Heart left ventricle (tissue), 13 donors: ENCODE measurements at regions not wholly inside any gene's neighbourhood (a gene's known extent, or its start where the extent isn't known, plus 50 kb on each side); places are given as distances from the start of the nearest gene placed in this dataset.

Source experiments
- POLR2A ChIP-seq, 2 donors: fragments of 450-650 bp; IDR thresholded peaks; one replicate each; pipeline ENCODE4 v1.6.1; 2017; ENCODE audit warnings: antibody characterized with exemption in 2 of 2, mild to moderate bottlenecking in 2 of 2, moderate library complexity in 2 of 2
- TF ChIP-seq, protein P1 (sequence below), 12 donors: fragments of 200-600 bp; sonication (generic) in 4 of 12; IDR thresholded peaks; one replicate each; pipeline versions ENCODE4 v1.5.0 to v1.8.0; 2018 to 2022; ENCODE audit warnings: antibody characterized with exemption in 12 of 12, mild to moderate bottlenecking in 5 of 12
- donor health status: ischemic (EF 13 %, LVEDD 7.1; RV severe dilation, severe dysfunction).
- donor health status: DM: no; HTN: yes; CAD: no.
- donor health status: DM: no; HTN: no; CAD: no.
- donor health status: ischemic (EF 25% LVEDD 6.9; RV normal size, moderate dysfunction).
- donor health status: ischemic (EF 25% LVEDD 5.7; RV mildly dilated, moderate dysfunction).
- donor health status: ischemic (EF 35%, LVEDD 5.7; RV mildly dilated, moderate dysfunction).
- donor health status: nonischemic (EF 11% LVEDD 7.7; RV severe dilation, severe dysfunction).
- donor health status: DM: yes; HTN: yes; CAD: no.
- donor health status: PGD.
- donor health status: ischemic (EF 29% LVEDD 5.4; RV normal size, mild dysfunction).
- donor health status: nonischemic (EF 23%, LVEDD 6.1; RV moderate dilation, normal function).

- TF ChIP-seq, protein P1, sequence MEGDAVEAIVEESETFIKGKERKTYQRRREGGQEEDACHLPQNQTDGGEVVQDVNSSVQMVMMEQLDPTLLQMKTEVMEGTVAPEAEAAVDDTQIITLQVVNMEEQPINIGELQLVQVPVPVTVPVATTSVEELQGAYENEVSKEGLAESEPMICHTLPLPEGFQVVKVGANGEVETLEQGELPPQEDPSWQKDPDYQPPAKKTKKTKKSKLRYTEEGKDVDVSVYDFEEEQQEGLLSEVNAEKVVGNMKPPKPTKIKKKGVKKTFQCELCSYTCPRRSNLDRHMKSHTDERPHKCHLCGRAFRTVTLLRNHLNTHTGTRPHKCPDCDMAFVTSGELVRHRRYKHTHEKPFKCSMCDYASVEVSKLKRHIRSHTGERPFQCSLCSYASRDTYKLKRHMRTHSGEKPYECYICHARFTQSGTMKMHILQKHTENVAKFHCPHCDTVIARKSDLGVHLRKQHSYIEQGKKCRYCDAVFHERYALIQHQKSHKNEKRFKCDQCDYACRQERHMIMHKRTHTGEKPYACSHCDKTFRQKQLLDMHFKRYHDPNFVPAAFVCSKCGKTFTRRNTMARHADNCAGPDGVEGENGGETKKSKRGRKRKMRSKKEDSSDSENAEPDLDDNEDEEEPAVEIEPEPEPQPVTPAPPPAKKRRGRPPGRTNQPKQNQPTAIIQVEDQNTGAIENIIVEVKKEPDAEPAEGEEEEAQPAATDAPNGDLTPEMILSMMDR (IDR thresholded peaks at IDR 0.05) = no peak
- no peak for TF ChIP-seq POLR2A (IDR thresholded peaks at IDR 0.05)
Measured at GRCh38 chr1:229825042-229825441, 199.0 kb downstream of the URB2 start.
